GM18499 (cell line): ENCODE measurements at regions not wholly inside any gene's neighbourhood (a gene's known extent, or its start where the extent isn't known, plus 50 kb on each side); places are given as distances from the start of the nearest gene placed in this dataset.
"Not testable (repeated sequence)": the region's sequence is repeated elsewhere in the genome, so short reads cannot be mapped to it uniquely, and the experiment has no call there.

ENCODE experiments used
- ATAC-seq: cut with Tn5 transposase; IDR thresholded peaks from one replicate; pipeline ENCODE4 v1.9.1; 2021; ENCODE audit warnings: moderate number of reproducible peaks; ENCODE audit not compliant: insufficient read depth, unreplicated experiment

DNA sequence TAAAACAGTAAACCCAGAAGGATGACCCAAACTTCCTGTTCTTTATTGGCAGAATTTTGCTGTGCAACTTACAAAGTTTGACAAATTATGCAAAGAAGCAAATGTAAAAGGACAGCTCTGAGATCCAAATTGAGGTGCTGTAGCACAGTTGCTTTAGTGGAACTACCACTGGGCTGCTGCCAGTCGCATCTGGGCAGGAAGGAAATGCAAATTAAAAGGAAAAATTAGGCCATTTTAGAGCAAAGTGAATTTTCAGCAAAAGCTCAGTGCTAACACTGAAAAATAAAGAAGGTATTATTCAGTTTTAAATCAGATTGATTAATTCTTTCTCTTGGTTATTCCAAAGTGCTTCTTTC lies 104.5 kb downstream of the ZMAT3 start:
- no peak for ATAC-seq

DNA sequence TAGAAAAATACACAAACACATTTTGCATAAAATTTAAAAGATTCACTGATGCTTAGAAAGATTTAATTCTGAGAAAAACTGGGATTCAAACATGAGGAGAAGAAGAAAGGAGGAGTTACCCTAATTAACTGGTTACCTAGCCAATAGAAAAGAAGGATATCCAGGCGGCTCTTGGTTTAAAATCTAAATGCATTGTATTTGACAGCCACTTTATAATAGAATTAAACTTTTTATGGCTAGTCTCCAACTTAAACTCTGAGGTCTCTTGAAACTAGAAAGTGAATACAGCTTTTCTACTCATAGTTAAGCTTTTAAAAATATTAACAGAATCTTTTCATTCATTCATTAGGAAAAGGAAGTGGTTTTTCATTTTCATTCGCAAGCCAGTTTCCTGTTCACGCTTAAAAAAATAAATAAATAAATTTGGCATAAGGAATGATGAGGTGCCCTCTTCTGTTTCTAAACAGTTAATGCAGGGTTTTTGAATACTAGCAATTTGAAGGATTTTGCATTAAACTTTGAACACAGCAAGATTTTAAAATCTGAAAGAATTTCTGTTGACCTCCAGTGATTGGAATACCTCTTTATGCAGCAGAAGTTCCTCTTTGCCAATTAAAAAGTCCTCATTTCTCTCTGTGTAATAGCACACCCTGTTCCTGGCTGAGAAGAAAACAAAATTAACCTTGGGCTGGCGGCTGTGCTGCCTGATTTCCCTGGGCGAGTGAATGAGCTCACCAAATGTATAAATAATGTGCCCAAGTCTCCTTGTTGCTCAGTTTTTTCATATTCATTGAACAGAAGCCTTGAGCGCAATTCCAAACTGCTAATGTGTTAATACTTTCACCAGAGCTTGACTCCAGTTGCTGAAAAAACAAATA lies 105.1 kb downstream of the ZMAT3 start:
- peak; percentile 40 for ATAC-seq

DNA sequence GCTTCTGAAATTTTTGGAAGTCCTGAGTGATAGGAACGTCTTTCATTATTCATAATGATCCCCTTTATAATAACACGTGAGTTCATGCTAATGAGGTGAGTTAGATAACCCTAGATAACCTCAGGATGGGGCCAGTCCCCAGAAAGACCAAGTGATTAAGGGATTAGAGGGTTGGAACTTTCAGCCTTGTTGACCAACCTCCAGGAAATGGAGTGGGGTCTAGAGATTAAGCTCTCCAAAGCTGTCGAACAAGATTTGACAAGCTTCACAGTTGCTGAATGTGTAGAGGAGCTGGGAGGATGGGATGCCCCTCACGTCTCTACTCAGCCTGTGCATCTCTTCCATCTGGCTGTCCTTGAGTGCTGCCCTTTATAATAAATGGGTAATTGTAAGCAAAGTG lies 107.1 kb downstream of the ZMAT3 start:
- ATAC-seq = no peak

DNA sequence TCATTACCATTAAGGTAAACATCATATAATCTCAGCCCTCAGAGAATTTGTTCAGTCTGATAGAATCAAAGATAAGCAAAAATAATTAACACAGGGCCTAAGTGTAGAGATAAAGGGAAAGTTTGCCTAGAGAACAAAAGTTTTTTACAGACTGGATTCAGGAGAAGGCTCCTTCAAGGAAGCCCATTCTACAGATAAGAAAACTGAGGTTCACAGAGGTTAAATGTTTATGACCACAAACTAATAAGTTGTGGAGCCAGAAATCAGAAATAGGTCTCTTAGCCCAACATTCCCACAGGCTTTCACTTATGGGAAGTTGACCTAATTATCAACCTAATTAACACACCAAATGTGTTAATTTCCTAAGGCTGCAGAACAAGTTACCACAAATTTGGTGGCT lies 110.7 kb downstream of the ZMAT3 start:
- ATAC-seq = no peak

DNA sequence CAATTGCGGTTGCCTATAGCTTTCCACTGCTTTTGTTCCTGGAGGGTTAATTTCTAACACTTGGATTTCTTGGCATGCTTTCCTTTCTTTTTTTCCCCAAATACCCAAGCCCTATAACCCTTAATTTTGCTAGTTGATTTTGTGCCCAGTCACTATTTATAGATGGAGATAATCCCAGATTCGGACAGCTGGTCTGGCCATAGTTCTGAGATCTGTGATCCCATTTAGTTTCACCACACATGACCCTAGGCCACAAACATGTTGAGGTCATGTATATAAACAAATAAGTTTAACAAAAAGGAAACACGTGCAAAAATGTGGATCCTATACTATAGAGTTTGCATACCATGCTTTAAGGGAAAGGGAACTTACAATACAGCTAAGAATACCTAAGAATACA lies 111.4 kb downstream of the ZMAT3 start:
- ATAC-seq = no peak

DNA sequence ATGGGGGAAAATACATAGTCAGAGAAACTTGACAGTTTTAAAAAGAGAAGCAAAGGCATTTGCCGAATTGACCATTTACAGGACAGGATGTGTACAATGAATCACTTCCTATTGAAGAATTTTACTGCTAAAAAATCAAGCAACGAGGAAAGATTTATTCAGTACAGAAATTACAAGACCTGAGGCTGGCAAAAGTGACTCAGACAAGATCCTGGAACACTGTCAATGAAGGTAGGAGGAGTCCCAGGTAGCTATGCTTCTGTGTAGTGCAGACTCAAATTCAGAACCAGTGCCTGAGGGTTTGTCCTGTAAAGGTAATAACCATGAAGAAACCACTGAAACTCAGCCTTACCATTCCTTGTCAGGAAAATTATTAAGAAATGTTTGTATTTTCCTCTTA lies 120.9 kb downstream of the ZMAT3 start:
- no peak for ATAC-seq

DNA sequence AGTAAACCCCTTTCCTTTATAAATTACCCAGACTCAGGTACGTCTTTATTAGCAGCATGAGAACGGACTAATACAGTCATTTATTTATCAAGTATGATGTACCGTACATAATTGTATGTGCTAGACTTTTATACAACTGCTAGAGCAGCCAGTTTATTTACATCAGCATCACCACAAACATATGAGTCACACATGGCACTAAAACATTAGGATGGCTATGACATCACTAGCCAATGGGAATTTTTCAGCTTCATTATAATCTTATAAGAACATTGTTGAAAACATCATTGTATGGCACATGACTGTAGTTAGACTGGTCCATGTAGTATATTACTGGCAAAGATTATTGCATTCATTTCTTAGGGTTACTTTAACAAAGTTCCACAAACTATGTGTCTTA lies 121.7 kb downstream of the ZMAT3 start:
- ATAC-seq = no peak

DNA sequence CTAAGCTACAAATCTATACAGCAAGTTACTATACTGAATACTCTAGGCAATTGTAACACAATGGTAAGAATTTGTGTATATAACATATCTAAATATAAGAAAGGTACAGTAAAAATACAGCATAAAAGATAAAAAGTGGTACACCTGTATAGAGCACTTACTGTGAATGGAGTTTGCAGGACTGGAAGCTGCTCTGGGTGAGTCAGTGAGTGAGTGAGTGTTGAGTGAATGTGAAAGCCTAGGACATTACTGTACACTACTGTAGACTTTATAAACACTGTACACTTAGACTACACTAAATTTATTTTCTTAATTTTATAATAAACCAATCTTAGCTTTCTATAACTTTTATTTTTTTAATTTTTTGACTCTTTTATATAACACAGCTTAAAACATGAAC lies 123.1 kb downstream of the ZMAT3 start:
- no peak for ATAC-seq

DNA sequence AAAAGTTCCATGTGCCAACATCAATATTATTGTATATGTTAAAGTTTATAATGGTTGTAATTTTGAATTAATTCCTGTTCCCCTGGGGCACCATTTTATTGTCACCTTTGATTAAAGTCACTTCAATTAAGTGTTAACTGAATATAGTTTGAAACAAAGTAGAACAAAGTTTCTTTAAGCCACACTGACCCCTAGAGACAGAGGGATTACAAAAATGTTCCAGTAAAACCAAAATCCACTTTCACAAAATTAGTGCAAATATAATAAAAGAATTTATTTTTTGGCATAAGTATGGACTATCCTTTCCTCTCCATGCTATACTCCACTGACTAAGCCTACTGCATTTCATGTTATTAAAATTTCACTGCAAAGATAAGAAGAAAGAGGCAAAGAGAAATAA lies 123.9 kb downstream of the ZMAT3 start:
- ATAC-seq = no peak

- not testable (repeated sequence) for ATAC-seq
These were observed 129.3 kb downstream of the ZMAT3 start for GRCh38 chr3:178942261-178942660.

- ATAC-seq = no peak
These were observed 141.5 kb downstream of the ZMAT3 start for GRCh38 chr3:178930116-178930515.

DNA sequence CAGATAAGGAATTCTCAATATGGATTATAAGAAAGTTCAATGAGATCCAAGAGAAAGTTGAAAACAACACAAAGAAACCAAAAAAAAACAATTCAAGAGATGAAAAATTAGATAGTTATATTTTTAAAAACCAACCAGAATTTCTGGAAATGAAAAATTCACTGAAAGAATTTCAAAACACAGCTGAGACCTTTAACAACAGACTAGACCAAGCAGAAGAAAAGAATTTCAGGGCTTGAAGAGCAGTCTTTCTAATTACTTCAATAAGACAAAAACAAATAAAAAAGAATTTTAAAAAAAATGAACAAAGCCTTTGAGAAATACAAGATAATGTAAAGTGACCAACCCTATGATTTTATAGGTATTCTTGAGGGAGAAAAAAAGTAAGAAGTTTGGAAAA lies 155.4 kb downstream of the ZMAT3 start:
- no peak for ATAC-seq

DNA sequence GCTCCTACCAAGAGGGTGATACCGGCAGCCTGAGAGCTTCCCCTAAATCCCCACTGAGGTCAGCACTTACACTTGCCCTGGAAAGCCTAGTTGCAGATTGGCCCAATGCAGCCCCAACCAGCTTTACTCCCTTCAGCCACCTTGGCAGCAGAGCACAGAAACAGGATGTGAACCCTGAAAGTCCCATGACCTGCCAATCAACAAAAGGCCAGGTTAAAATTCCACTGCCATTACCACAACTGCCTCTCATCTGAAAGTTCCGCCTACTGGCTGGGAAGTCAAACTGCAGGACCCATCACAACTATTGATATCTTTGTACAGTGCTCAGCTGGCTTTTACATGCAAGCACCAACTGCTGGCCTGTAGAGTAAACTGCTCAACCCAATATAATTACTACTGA lies 156.2 kb downstream of the ZMAT3 start:
- no peak for ATAC-seq

DNA sequence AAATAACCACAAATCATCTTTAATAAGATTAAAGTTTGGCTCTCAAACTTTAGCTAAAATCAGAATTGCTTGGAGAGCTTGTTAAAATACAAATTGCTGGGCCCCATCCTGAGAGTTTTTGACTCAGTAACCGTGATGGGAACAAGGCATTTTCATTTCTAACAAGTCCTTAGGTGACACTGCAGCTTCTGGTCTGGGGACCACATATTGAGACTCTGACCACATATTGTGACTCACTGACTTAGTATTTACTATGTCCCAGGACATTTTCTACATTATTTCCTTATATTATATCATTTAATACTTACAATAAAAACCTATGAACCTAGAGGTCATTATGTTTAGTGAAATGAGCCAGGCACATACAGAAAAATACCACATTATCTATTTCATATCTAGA lies 164.5 kb downstream of the ZMAT3 start:
- ATAC-seq = no peak

- ATAC-seq = no peak
These were observed 170.4 kb downstream of the ZMAT3 start for GRCh38 chr3:178901204-178901603.

- no peak for ATAC-seq
These were observed 171.5 kb downstream of the ZMAT3 start for GRCh38 chr3:178900029-178900646.

GRCh38 chr3:178895178-178895789 lies 176.3 kb downstream of the ZMAT3 start:
- ATAC-seq = no peak
